OCI-M2 (cell line): ENCODE measurements at regions not wholly inside any gene's neighbourhood (a gene's known extent, or its start where the extent isn't known, plus 50 kb on each side); places are given as distances from the start of the nearest gene placed in this dataset.
A peak's percentile ranks its signal among the peaks of the same experiment; 100 is the strongest.
"Not testable (repeated sequence)": the region's sequence is repeated elsewhere in the genome, so short reads cannot be mapped to it uniquely, and the experiment has no call there.

Source experiments
- DNase-seq: peaks from one replicate; lab custom pipeline; 2025; ENCODE audit not compliant: unreplicated experiment; lab: John Stamatoyannopoulos, UW

DNA sequence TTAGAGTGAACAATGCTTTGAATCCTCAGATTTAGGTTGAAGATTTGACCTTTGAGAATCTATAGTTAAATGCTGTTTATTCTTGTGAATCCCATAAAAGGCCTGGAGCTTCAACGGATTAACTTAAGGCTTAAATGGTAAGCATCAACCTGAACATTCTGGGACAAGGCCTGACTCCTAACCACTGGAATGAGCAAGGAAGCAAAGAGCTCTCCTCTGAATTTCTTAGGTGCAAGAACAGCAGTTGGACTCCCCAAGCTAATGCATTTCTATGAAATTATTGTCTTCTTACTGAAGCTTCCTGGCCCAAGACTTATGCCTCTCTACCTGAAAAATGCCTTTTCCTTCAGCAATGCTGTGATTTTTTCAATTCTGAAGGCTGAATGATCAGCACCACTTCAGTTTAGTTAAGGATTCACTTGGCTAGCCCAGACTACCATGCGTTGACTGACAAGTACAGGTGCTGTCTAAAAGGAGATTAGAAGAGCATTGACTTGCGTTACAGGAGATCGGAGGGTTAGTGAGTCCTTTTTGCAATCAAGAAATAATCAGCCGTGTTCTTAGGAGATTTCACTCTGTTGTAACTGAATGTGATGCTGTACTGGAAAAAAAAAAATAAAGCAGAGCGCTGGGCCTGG is 178.5 kb downstream of the ZC3H11B start:
- DNase-seq, result no peak

DNA sequence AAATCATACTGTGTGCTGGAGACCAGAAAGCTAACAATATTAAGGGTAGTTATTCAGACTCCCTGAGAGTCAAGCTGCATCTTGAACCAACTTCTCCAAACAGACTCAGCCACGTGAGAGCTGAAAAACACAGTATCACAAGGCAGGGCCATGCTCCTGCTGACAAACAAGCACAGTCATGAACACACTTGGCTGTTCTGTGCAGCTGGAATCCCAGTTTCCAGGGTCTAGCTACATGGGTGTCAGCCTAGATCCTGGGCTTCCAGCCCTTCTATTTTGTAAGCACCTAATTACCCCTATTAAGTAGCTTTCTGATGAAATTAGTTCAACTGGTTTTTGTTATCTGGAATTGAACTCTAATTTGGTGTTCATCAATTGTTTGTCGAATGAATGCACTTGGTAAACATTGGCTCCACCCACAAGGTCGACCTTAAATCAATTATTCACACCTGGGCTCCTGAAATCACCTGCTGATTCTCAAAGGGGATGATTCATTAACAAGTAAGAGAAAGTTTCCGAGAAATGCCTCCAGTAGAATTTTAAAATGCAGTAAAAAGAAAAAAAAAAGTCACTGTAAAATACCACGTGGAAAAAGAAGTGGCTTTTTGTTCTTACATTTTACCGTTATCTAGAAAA is 179.3 kb downstream of the ZC3H11B start:
- DNase-seq, result no peak

DNA sequence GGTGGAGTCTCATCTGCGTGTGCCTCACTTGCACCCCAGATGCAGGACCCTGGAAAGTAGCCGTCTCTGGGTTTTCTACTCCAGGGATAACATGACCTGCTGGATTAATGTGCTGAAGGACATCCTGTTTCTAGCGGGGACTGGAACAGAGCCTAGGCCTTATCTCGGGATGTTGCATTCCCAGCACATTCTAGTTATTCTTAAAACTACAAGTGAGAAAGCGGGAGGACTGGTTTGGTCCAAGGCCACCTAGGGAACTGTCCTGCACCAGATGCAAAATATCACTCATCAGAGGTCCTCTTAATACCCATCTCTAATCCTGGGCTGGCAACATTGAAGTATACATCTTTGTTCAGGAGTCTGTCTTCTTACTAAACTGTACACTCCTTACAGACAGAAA is 179.9 kb downstream of the ZC3H11B start:
- no peak for DNase-seq

DNA sequence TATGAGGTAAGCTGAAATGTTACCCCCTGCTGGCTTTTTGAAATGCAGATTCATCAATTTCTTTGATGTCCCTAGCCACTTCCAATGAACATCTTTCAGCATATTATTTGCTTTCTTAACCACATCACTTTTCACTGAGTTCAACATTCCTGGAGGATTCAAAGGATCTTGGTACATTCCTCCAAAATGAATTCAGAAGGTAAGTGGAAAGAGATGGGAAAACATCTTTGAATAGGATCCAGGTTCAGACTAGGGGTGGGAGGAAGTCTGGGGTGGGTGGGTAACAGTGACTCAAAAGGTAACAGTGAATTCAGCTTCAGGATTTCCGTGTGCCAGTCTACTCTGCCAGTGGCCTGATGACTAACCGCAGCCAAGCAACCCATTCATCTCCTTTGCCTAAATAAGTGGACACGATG is 180.7 kb downstream of the ZC3H11B start:
- no peak for DNase-seq

DNA sequence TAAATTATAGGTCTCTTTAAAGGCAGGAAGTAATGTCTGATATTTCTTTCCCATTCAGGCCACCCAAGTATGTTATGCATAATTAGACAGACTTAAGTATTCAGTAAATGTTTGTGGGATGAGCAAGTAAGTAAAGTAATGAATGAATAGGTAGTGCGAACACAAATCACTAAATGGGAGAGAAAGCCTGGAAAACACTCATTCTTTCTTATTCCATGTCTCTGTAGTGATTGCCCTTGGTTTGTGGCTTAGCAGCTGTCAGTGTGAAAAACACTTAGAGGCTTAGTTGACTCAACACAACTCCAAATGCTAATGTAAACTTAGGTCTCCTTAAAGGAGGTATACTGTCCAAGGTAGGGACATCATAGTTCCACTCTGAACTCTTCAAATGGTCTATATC is 182.5 kb downstream of the ZC3H11B start:
- DNase-seq, result no peak

DNA sequence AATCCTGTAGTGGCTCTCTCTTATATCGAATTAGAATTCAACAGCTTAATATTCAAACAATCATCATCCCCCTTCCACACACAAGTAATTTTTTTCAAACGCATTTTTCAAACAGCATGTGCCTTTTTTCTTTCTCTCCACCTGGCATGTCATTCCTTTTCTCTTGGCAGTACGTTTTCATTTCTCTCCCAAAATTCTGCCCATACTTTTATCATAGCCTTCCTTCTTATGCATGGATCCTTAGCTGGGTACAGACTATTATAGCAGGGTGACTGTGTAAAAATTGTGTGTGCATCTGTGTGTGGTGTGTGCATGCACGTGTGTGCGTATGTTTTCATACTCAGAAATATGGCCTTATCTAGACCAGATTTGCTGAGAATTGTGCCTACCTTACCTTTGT is 184.3 kb downstream of the ZC3H11B start:
- DNase-seq, result no peak

DNA sequence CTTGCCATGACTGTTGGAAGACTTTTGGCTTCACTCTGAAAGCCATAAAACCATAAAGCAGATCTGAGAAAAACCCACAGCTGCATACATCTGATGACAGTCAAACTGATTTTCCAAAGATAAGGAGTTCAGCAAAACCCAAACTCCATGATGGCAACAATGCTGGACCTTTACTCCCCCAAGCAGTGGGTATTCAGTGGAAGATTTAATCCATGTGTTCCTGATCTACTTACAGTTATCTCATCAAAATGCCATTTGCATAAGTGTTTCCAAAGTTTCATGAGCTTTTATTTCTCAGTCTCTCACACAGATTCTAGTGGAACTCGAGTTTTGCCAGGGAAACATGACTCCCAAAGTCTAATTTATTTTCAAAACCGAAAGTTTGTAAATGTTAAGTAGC is 184.9 kb downstream of the ZC3H11B start:
- no peak for DNase-seq

GRCh38 chr1:219427403-219427802 is 185.5 kb downstream of the ZC3H11B start:
- DNase-seq, result no peak

DNA sequence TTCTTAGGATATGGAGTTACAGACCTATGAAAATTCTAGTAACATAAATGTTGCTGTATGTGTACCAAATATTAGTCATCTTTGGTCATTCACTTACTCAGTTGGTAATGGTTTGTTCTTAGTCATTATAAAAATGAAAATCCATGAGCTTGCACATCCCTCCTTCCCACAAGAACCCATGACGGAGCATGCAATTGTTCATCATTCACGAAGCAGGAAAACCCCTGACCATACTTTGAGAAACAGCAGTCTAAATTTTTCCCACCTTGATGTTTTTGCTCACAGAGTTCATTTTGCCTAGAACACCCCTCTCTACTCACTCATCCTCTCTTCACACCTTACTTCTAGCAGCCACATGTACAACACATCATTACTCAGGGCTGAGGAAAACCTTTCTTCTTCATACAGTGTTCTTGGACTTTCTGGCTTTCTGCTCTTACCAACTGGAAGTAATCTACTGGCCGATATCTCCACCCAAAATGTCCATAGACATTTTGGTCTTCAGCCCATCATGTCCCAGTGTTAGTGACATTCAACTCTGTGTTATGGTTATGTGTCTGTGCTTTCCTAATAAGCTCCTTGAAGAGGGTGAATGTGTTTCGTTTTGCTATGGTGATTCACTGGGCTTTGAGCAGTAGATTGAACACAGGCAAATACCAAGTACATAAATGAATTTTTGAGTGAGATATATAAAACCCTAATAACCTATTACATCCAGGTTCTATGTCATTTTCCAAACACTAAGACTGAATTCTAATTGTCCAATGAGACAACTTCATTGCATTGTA is 189.9 kb downstream of the ZC3H11B start:
- no peak for DNase-seq

DNA sequence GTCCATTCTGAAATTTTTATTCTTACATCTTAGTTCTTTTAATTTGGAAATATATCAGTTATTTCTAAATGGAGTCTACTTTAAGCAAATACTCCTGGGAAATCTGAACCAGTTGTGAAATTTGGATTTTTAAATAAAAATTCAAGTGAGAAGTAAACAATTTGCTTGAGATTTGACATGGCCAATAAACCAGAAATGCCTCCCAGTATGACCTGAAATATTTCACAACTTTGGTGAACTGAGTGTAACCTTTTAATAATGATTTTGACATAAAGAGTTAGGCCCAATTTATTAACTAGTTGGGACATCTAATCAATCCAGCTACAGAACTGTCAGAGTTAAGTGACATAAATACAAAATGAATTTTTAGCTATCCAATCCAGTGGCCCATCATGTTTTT is 192.0 kb downstream of the ZC3H11B start:
- DNase-seq, result no peak

- DNase-seq, result no peak
These were observed 193.0 kb downstream of the ZC3H11B start for GRCh38 chr1:219419860-219420259.

- DNase-seq, result no peak
These were observed 193.8 kb downstream of the ZC3H11B start for GRCh38 chr1:219419065-219419464.

- DNase-seq, result no peak
These were observed 195.3 kb downstream of the ZC3H11B start for GRCh38 chr1:219417610-219418009.

GRCh38 chr1:219416598-219417238 is 196.2 kb downstream of the ZC3H11B start:
- DNase-seq, result peak; percentile 34

GRCh38 chr1:219415915-219416314 is 197.0 kb downstream of the ZC3H11B start:
- DNase-seq, result no peak

GRCh38 chr1:219415433-219415832 is 197.5 kb downstream of the ZC3H11B start:
- DNase-seq, result no peak

DNA sequence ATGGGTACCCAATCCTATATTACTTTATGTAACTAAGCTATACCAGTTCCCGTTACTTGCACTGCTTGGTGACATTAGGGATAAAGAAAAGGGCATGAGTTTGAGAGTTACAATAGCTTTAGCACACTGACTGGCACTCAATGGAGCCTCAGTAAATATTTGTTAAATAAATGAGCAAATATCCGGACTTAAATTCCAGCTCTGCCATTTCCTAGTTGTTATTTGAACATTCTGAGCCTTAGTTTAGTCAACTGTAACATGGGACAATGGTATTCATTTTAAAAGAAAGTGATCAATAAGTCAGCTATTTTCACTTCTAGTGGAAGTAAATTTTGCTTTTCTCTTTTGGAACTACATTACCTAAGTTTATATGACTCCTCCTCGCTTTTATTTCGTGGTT is 198.7 kb downstream of the ZC3H11B start:
- DNase-seq, result no peak

- DNase-seq, result no peak
These were observed 199.4 kb downstream of the ZC3H11B start for GRCh38 chr1:219413536-219413935.

- no peak for DNase-seq
These were observed 200.1 kb downstream of the ZC3H11B start for GRCh38 chr1:219412772-219413171.

DNA sequence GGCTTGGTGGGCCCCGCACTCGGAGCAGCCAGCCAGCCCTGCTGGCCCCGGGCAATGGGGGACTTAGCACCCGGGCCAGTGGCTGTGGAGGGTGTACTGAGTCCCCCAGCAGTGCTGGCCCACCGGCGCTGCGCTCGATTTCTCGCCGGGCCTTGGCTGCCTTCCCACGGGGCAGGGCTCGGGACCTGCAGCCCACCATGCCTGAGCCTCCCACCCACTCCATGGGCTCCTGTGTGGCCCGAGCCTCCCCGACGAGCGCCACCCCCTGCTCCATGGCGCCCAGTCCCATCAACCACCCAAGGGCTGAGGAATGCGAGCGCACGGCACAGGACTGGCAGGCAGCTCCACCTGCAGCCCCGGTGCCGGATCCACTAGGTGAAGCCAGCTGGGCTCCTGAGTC is 202.2 kb downstream of the ZC3H11B start:
- DNase-seq, result not testable (repeated sequence)

DNA sequence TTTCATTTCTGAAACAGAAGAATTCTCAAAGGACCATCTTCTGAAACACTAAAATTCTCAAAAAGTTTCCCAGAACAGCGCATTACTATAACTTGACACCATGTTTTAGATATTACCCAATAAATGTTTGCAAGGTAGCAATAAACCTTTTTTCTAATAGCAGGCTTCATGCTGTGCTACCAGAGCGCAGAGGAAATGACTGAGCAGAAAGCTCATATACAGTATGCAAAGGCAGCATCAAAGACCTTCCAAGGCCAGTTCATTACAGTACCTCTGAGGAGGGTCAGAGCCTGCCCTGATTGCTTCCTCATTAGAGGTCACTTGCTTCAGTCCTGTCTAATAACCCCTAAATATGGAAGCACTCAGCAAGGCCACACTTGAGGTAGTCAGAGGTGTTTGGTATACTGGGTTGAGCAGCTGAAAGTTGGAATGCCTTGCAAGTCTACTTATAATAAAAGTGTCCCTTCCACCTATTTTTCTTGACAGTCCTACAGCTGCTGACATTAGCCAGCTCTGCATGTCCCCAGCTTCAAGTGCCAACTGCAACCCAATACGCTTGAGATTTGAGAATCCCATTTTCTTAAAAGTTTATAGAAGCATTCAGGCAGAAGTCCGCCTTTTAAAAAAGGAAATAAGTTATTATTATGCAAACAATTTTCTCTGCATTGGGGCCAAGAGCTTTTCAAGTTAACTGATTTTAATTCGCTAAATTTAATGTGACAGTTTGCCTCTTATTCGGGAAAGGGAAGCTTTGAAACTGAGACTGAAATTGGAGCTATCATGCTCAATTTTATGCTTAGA is 207.2 kb downstream of the ZC3H11B start:
- no peak for DNase-seq
